Endothelial cell of umbilical vein (primary cell): ENCODE measurements at regions not wholly inside any gene's neighbourhood (a gene's known extent, or its start where the extent isn't known, plus 50 kb on each side); places are given as distances from the start of the nearest gene placed in this dataset.
"Not testable (repeated sequence)": the region's sequence is repeated elsewhere in the genome, so short reads cannot be mapped to it uniquely, and the experiment has no call there.

Experiments used
- EZH2 ChIP-seq: IDR thresholded peaks from 2 replicates; pipeline ENCODE4 v1.6.1; 2012; ENCODE audit warnings: borderline replicate concordance, low read depth, mild to moderate bottlenecking, moderate library complexity, low read length, inconsistent platforms; ENCODE audit not compliant: severe bottlenecking
- FOS ChIP-seq: IDR thresholded peaks from 2 replicates; pipeline ENCODE4 v1.6.1; 2011; ENCODE audit warnings: mild to moderate bottlenecking, low read length, moderate library complexity, borderline replicate concordance; ENCODE audit not compliant: insufficient read depth
- POLR2A ChIP-seq: IDR thresholded peaks from 2 replicates; pipeline ENCODE4 v1.6.1; 2012; ENCODE audit warnings: low read depth, mild to moderate bottlenecking, control low read depth, low read length
- TF ChIP-seq, protein P1 (sequence below), 2 donors: IDR thresholded peaks; 1 replicate in 1 of 2; 2 replicates in 1 of 2; pipeline ENCODE4 v1.5.1; 2011; ENCODE audit warnings: low read length in 2 of 2, mild to moderate bottlenecking in 2 of 2, moderate library complexity in 2 of 2, control low read depth in 1 of 2, inconsistent platforms in 1 of 2, low read depth in 1 of 2; ENCODE audit not compliant: insufficient read depth in 1 of 2; ENCODE audit errors: extremely low read depth in 1 of 2
- TF ChIP-seq, protein P2 (sequence below): IDR thresholded peaks from 2 replicates; pipeline ENCODE4 v1.6.1; 2011; ENCODE audit not compliant: insufficient read depth, insufficient read length

DNA sequence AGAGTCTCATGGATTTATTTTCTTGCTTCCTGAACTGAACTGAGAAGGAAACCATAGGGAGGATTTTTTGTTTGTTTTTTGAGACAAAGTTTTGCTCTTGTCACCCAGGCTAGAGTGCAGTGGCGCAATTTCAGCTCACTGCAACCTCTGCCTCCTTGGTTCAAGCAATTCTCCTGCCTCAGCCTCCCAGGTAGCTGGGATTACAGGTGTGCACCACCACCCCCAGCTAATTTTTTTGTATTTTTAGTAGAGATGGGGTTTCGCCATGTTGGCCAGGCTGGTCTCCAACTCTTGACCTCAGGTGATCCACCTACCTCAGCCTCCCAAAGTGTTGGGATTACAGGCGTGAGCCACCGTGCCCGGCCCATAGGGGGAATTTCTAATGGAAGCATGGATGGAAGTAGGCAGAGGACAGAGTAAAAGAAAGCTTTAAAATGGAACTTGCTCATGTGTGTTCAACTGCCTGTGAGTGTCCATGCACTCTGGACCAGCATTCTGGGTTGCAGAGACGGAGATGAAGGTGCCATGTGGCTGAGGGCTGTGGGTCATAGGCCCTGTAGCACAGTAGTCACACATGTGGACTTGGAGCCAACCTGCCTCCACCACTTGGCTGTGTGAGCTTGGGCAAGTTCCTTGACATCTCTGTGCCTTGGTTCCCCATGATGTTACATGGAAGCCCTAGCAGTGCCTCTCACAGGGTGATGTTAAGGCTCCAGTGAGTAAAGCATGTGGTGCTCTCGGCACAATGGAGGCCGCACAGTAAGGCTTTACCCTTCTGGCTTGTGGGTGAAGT is 68.5 kb upstream of the ID2 start:
- TF ChIP-seq, protein P1, sequence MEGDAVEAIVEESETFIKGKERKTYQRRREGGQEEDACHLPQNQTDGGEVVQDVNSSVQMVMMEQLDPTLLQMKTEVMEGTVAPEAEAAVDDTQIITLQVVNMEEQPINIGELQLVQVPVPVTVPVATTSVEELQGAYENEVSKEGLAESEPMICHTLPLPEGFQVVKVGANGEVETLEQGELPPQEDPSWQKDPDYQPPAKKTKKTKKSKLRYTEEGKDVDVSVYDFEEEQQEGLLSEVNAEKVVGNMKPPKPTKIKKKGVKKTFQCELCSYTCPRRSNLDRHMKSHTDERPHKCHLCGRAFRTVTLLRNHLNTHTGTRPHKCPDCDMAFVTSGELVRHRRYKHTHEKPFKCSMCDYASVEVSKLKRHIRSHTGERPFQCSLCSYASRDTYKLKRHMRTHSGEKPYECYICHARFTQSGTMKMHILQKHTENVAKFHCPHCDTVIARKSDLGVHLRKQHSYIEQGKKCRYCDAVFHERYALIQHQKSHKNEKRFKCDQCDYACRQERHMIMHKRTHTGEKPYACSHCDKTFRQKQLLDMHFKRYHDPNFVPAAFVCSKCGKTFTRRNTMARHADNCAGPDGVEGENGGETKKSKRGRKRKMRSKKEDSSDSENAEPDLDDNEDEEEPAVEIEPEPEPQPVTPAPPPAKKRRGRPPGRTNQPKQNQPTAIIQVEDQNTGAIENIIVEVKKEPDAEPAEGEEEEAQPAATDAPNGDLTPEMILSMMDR (IDR thresholded peaks at IDR 0.05; ENCODE audit: extremely low read depth in 1 of 2, insufficient read depth in 1 of 2, low read depth in 1 of 2, low read length in 2 of 2) = not testable (repeated sequence)
- TF ChIP-seq POLR2A, EZH2, FOS: not testable (repeated sequence)
- TF ChIP-seq, protein P2, sequence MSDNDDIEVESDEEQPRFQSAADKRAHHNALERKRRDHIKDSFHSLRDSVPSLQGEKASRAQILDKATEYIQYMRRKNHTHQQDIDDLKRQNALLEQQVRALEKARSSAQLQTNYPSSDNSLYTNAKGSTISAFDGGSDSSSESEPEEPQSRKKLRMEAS = not testable (repeated sequence)
